Lung (tissue), 11 donors: ENCODE measurements at regions not wholly inside any gene's neighbourhood (a gene's known extent, or its start where the extent isn't known, plus 50 kb on each side); places are given as distances from the start of the nearest gene placed in this dataset.

Experiments used
- ATAC-seq: fragments of 200-7000 bp; cut with Tn5 transposase; one replicate; pipeline ENCODE4 v1.9.1; 2020; ENCODE audit warnings: moderate number of reproducible peaks; ENCODE audit not compliant: insufficient read depth, low FRiP score
- DNase-seq, 3 donors: peaks; one replicate each; pipeline ENCODE4 v3.0.0-alpha.2; 2013 to 2017
- H3K27ac ChIP-seq, 2 donors: one replicate each; pipeline ENCODE4 v1.5.1; 2013; ENCODE audit warnings: mild to moderate bottlenecking in 2 of 2, moderate library complexity in 2 of 2, control low read depth in 1 of 2, inconsistent platforms in 1 of 2, low read depth in 1 of 2, low read length in 1 of 2
- H3K27me3 ChIP-seq, 3 donors: one replicate each; pipeline ENCODE4 v1.5.1; 2013; ENCODE audit warnings: low read length in 2 of 3; ENCODE audit not compliant: control insufficient read depth in 3 of 3, insufficient read depth in 3 of 3
- H3K36me3 ChIP-seq, 4 donors: one replicate each; pipeline ENCODE4 v1.5.1; 2013; ENCODE audit warnings: low read length in 4 of 4, mild to moderate bottlenecking in 1 of 4, moderate library complexity in 1 of 4; ENCODE audit not compliant: control insufficient read depth in 4 of 4, insufficient read depth in 4 of 4
- H3K4me1 ChIP-seq, 5 donors: one replicate each; pipeline ENCODE4 v1.5.1; 2013; ENCODE audit warnings: low read length in 5 of 5, mild to moderate bottlenecking in 2 of 5, moderate library complexity in 1 of 5; ENCODE audit not compliant: control insufficient read depth in 5 of 5, insufficient read depth in 5 of 5
- H3K4me3 ChIP-seq: one replicate; pipeline ENCODE4 v1.5.1; 2013; ENCODE audit warnings: mild to moderate bottlenecking, control low read depth, moderate library complexity
- H3K9ac ChIP-seq, 2 donors: one replicate each; pipeline ENCODE4 v1.5.1; 2013; ENCODE audit warnings: low read length in 2 of 2, control low read depth in 1 of 2; ENCODE audit not compliant: insufficient read depth in 1 of 2
- H3K9me3 ChIP-seq, 4 donors: one replicate each; pipeline ENCODE4 v1.5.1; 2013; ENCODE audit warnings: low read length in 3 of 4, mild to moderate bottlenecking in 1 of 4, moderate library complexity in 1 of 4; ENCODE audit not compliant: control insufficient read depth in 4 of 4, insufficient read depth in 3 of 4
- WGBS, 2 donors: extraction: QIAGEN DNeasy Blood & Tissue Kit; methylation state at CpG; one replicate each; pipeline ENCODE4 v1.1.7; 2013; 5-methylcytosine and 5-hydroxymethylcytosine counted together
- TF ChIP-seq, protein P1 (sequence below): IDR thresholded peaks from 2 replicates; pipeline ENCODE4 v1.5.1; 2012; ENCODE audit warnings: mild to moderate bottlenecking; ENCODE audit errors: control extremely low read depth, extremely low read depth
- donor health status: control.
- donor health status: control.
- donor health status: Bipolar disorder and iron deficiency.
- donor health status: healthy.
- donor health status: DM: yes; HTN: yes; CAD: no.

DNA sequence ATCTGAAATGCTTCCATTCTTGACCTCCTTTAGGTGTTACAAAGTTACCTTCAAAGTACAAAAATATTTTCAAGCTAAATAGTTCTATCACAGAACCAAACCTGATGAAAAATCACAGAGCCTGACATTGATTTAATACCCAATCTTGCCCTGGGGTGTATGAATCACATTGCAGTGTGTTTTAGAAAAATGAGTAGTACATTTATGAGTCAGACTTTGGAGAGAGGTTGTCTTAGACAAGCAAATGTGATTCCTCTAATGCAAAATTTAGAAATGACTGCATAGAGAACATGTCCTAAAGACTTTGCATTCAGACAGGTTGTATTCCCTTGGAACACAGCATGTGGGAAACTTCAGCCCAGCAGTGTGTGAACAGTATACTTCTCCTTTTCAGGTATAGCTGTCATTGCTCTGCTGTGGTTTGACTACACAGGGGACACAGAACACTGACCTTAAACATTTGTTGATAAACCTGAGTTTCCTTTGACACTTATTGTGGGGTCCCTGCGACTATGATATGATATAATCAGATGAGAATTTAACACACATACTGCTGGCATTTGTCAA is 972.1 kb downstream of the JRKL start:
- no peak overlapping the region for H3K4me3 ChIP-seq
- H3K36me3 ChIP-seq: no peaks in the 10 kb centered on the region
- H3K9me3 ChIP-seq: peaks cover 0 to 7% (median 0%) of the 10 kb centered on the region in 4 donors
- no peak overlapping the region for H3K27ac ChIP-seq
- no peaks in the 10 kb centered on the region for H3K4me1 ChIP-seq
- no peaks in the 10 kb centered on the region for H3K27me3 ChIP-seq
- ATAC-seq (no peak), DNase-seq (no peak)
- H3K9ac ChIP-seq: no peak overlapping the region
- WGBS, 2 donors: 56 to 58% methylated on average over 1 of the region's 1 CpG
- TF ChIP-seq, protein P1, sequence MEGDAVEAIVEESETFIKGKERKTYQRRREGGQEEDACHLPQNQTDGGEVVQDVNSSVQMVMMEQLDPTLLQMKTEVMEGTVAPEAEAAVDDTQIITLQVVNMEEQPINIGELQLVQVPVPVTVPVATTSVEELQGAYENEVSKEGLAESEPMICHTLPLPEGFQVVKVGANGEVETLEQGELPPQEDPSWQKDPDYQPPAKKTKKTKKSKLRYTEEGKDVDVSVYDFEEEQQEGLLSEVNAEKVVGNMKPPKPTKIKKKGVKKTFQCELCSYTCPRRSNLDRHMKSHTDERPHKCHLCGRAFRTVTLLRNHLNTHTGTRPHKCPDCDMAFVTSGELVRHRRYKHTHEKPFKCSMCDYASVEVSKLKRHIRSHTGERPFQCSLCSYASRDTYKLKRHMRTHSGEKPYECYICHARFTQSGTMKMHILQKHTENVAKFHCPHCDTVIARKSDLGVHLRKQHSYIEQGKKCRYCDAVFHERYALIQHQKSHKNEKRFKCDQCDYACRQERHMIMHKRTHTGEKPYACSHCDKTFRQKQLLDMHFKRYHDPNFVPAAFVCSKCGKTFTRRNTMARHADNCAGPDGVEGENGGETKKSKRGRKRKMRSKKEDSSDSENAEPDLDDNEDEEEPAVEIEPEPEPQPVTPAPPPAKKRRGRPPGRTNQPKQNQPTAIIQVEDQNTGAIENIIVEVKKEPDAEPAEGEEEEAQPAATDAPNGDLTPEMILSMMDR: no peak

DNA sequence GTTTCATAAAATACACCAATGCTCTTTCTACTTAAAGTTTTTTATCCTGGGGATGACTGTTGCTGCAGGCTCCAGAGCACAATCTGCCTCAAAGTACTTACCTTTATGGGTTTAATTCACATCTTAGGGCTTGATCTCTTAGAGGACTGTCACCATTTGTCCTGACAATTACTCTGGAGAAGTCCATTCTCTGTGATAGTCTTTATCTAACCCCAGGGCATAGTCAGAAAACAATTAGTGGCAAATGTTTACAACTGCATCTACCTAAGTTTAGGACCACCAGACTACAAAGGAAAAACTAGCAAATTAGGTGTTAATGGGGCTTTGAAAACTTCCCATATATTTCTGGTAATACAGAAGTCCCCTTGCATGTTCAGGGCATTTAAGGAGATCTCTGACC is 973.5 kb downstream of the JRKL start:
- Histone ChIP-seq H3K4me1 (no peaks in the 10 kb centered on the region), H3K4me3 (no peak overlapping the region), H3K27me3 (no peaks in the 10 kb centered on the region), H3K36me3 (no peaks in the 10 kb centered on the region), H3K9ac (no peak overlapping the region), H3K27ac (no peak overlapping the region), H3K9me3 (peaks cover 0 to 19% (median under 1%) of the 10 kb centered on the region in 4 donors)
- DNase-seq (no peak), ATAC-seq (no peak)
- TF ChIP-seq, protein P1: no peak

DNA sequence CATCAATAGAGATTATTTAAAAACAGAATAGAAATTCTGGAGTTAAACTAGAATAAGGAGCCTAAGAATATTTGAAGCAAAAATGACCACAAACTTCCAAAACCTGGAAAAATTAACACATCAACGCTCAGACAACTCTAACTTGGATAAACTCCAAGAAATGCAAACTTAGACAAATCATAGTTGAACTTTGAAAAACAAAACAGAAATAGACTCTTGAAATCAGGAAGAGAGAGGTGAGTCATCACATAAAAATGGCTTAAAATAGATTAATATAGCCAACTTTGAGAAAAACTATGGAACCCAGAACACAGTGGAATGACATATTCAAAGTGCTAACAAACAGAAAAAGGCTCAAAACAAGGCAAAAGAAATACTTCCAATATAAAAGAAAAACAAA is 974.2 kb downstream of the JRKL start:
- DNase-seq (no peak), ATAC-seq (no peak)
- no peaks in the 10 kb centered on the region for H3K36me3 ChIP-seq

More for the DNA sequence above, 974.2 kb downstream of the JRKL start:
- no peak overlapping the region for H3K9ac ChIP-seq
- H3K9me3 ChIP-seq: peaks cover 0 to 19% (median under 1%) of the 10 kb centered on the region in 4 donors
- H3K4me1 ChIP-seq: no peaks in the 10 kb centered on the region
- WGBS, 2 donors: 17 to 48% methylated on average over 1 of the region's 1 CpG
- H3K27me3 ChIP-seq: no peaks in the 10 kb centered on the region
- no peak overlapping the region for H3K4me3 ChIP-seq
- no peak overlapping the region for H3K27ac ChIP-seq
- TF ChIP-seq, protein P1: no peak
